Gastrocnemius medialis (tissue), 4 donors: ENCODE measurements at regions not wholly inside any gene's neighbourhood (a gene's known extent, or its start where the extent isn't known, plus 50 kb on each side); places are given as distances from the start of the nearest gene placed in this dataset.

ENCODE experiments used
- ATAC-seq, 2 donors: fragments of 150-250 bp; one replicate each; pipeline ENCODE4 v1.9.1; 2016
- DNase-seq, 2 donors: peaks; one replicate each; pipeline ENCODE4 v3.0.0-alpha.2; 2019
- H3K27ac ChIP-seq, 4 donors: fragments of 200-600 bp; sonication (generic); 1 replicate in 1 of 4; 2 replicates in 3 of 4; pipeline ENCODE4 v1.5.1; 2016 to 2018; ENCODE audit warnings: mild to moderate bottlenecking in 2 of 4, moderate library complexity in 1 of 4
- H3K27me3 ChIP-seq, 3 donors: fragments of 200-600 bp; sonication (generic) in 2 of 3; 1 replicate in 1 of 3; 2 replicates in 2 of 3; pipeline versions ENCODE4 v1.5.1 to v1.6.0; 2016 to 2019; ENCODE audit warnings: mild to moderate bottlenecking in 1 of 3, moderate library complexity in 1 of 3
- H3K36me3 ChIP-seq, 2 donors: fragments of 200-600 bp; sonication (generic) in 1 of 2; one replicate each; pipeline ENCODE4 v1.5.1; 2017 to 2018
- H3K4me1 ChIP-seq, 2 donors: fragments of 200-600 bp; sonication (generic) in 1 of 2; one replicate each; pipeline ENCODE4 v1.5.1; 2016 to 2017; ENCODE audit warnings: mild to moderate bottlenecking in 2 of 2
- H3K4me3 ChIP-seq, 4 donors: fragments of 200-600 bp; sonication (generic) in 3 of 4; 1 replicate in 1 of 4; 2 replicates in 3 of 4; pipeline ENCODE4 v1.5.1; 2016 to 2019; ENCODE audit warnings: mild to moderate bottlenecking in 2 of 4
- H3K9me3 ChIP-seq, 3 donors: fragments of 200-600 bp; sonication (generic) in 2 of 3; 1 replicate in 1 of 3; 2 replicates in 2 of 3; pipeline ENCODE4 v1.5.1; 2016 to 2019
- CTCF ChIP-seq, 5 experiments: fragments of 450-650 bp in 3 of 5; fragments of 200-600 bp in 2 of 5; sonication (generic) in 2 of 5; IDR thresholded peaks in 4 of 5; conservative IDR thresholded peaks in 1 of 5; 1 replicate in 4 of 5; 2 replicates in 1 of 5; pipeline ENCODE4 v1.5.1; 2016 to 2019; ENCODE audit warnings: antibody characterized with exemption in 5 of 5, mild to moderate bottlenecking in 3 of 5, moderate library complexity in 3 of 5
- POLR2A ChIP-seq, 2 donors: fragments of 450-650 bp; IDR thresholded peaks; one replicate each; pipeline ENCODE4 v1.6.1; 2017; ENCODE audit warnings: antibody characterized with exemption in 2 of 2, mild to moderate bottlenecking in 2 of 2, moderate library complexity in 2 of 2
- in situ Hi-C, 4 donors: fragments of 200-750 bp; cut with MboI; loops; one replicate each; pipeline versions ENCODE4 v1.15.0 to v1.8.0; 2017; ENCODE audit warnings: low sequenced_read_pairs in 4 of 4
- intact Hi-C: fragments of 100-400 bp; cut with DNase I; formaldehyde crosslinking; loops from one replicate; pipeline ENCODE4 v1.15.1; 2023; ENCODE audit warnings: low total_unique reads

- no peak for TF ChIP-seq CTCF (IDR thresholded peaks at IDR 0.05 in 4 of 5, conservative IDR thresholded peaks at IDR 0.05 in 1 of 5)
- TF ChIP-seq POLR2A (IDR thresholded peaks at IDR 0.05): no peak
- DNase-seq (no peak), ATAC-seq (no peak)
- Histone ChIP-seq H3K9me3 (no peaks in the 10 kb centered on the region), H3K4me1 (no peaks in the 10 kb centered on the region), H3K27ac (no peak overlapping the region), H3K27me3 (no peaks in the 10 kb centered on the region), H3K4me3 (no peak overlapping the region), H3K36me3 (no peaks in the 10 kb centered on the region)
- intact Hi-C loops (no loop called here), in situ Hi-C loops (no loop called here)
These were observed 670.4 kb downstream of the TOX3 start for GRCh38 chr16:51876601-51876875.

DNA sequence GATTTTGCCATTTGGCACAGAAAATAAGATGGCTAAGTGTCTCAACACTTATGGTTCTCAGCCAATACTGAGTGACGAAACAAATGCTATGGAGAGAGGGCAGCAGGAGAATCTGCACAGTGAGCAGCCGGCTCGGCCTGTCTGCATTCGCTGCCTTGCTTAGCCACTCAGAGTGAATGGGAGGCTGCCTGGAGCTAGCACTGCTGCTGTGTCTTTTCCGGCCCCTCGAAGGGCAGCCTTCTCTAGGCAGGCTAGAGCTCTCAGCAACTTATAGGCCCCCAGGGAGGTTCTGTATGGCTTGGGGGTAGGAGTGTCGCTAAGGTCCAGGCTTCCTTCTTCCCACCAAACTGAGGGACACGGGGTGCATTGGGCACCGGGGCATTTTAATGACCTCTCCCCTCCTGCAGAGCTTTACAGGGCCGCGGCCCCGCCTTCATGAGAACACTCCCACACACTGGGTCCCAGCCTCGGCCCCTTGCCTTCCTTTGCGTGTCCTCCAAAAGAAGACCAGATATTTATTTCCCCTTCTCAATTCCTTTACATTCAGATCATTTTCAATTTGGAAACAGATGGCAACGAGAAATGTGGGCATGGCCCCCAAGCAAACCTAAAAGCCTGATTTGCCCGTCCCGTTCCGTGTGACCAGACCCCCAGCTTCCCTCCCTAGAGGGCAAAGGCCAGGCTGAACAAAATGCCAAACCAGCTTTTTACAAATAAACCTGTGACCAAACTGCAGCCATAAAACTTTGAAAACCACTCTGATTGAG is 670.9 kb downstream of the TOX3 start:
- H3K4me1 ChIP-seq: no peaks in the 10 kb centered on the region
- no peaks in the 10 kb centered on the region for H3K36me3 ChIP-seq
- DNase-seq (no peak), ATAC-seq (no peak)
- H3K4me3 ChIP-seq: no peak overlapping the region
- H3K27ac ChIP-seq: no peak overlapping the region
- in situ Hi-C loops: no loop called here
- TF ChIP-seq CTCF (IDR thresholded peaks at IDR 0.05 in 4 of 5, conservative IDR thresholded peaks at IDR 0.05 in 1 of 5) (no peak), POLR2A (IDR thresholded peaks at IDR 0.05) (no peak)
- no peaks in the 10 kb centered on the region for H3K27me3 ChIP-seq
- H3K9me3 ChIP-seq: no peaks in the 10 kb centered on the region
- intact Hi-C loops: no loop called here

GRCh38 chr16:51872524-51872923 is 674.4 kb downstream of the TOX3 start:
- no peak overlapping the region for H3K4me3 ChIP-seq
- no peak for DNase-seq
- H3K27ac ChIP-seq: no peak overlapping the region
- H3K36me3 ChIP-seq: no peaks in the 10 kb centered on the region
- no peak for ATAC-seq
- TF ChIP-seq CTCF (IDR thresholded peaks at IDR 0.05 in 4 of 5, conservative IDR thresholded peaks at IDR 0.05 in 1 of 5): no peak
- H3K4me1 ChIP-seq: no peaks in the 10 kb centered on the region
- intact Hi-C loops: no loop called here
- no peaks in the 10 kb centered on the region for H3K9me3 ChIP-seq
- in situ Hi-C loops: no loop called here
- H3K27me3 ChIP-seq: no peaks in the 10 kb centered on the region

DNA sequence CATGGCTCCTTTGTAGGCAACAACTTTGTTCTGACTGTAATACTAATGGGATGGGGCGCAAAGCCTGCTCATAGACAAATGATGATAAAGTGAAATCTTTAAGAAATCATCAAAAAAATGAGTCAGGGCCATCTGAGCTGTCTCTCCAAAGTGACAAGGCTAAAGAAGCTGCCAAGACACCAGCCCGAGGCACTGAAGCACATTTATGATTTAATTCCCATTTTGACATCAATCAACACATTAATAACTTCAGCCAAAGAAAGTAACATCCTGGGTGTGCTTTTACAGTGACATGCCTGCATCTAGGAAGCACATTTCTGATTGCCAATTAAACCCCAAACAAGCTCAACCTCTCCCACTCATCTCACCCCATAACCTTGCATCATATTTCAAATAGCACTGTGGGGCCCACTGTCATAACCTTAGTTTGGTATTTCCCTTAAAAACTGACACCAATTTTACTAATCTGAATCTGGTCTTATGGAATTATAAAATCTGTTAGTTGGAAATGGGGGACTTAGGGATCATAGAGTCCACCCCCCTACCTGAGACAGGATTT is 676.6 kb downstream of the TOX3 start:
- Histone ChIP-seq H3K27me3 (no peaks in the 10 kb centered on the region), H3K4me3 (no peak overlapping the region), H3K36me3 (no peaks in the 10 kb centered on the region), H3K27ac (no peak overlapping the region), H3K9me3 (no peaks in the 10 kb centered on the region), H3K4me1 (no peaks in the 10 kb centered on the region)
- TF ChIP-seq POLR2A (IDR thresholded peaks at IDR 0.05): no peak
- intact Hi-C loops: no loop called here
- no peak for DNase-seq
- ATAC-seq: no peak
- in situ Hi-C loops: no loop called here

DNA sequence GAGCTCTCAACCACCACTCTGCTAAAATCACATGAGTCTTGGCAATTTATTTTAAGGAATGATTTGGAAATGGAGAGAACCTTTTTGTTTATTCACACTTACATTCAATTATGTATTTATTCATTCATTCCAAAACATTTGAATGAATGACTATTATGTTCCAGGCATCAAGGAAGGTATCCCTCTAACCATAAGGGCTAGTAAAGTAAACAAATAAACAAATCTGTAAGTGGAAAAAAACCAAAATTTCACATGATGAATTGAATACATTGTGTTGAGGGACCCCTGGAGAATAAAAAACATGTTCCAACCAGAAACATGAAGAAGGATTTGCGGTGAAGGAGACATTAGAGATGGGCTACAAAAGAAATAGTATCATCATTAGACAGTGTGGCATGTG is 677.8 kb downstream of the TOX3 start:
- DNase-seq (no peak), ATAC-seq (no peak)
- H3K36me3 ChIP-seq: no peaks in the 10 kb centered on the region

More for the DNA sequence above, 677.8 kb downstream of the TOX3 start:
- no peak overlapping the region for H3K4me3 ChIP-seq
- H3K27ac ChIP-seq: no peak overlapping the region
- no peaks in the 10 kb centered on the region for H3K4me1 ChIP-seq
- in situ Hi-C loops (no loop called here), intact Hi-C loops (no loop called here)
- no peaks in the 10 kb centered on the region for H3K27me3 ChIP-seq
- H3K9me3 ChIP-seq: no peaks in the 10 kb centered on the region
- TF ChIP-seq POLR2A (IDR thresholded peaks at IDR 0.05) (no peak), CTCF (IDR thresholded peaks at IDR 0.05 in 4 of 5, conservative IDR thresholded peaks at IDR 0.05 in 1 of 5) (no peak)
